GM18858 (cell line): ENCODE measurements at regions not wholly inside any gene's neighbourhood (a gene's known extent, or its start where the extent isn't known, plus 50 kb on each side); places are given as distances from the start of the nearest gene placed in this dataset.

Experiments used
- ATAC-seq: cut with Tn5 transposase; IDR thresholded peaks from one replicate; pipeline ENCODE4 v1.9.1; 2021; ENCODE audit not compliant: unreplicated experiment

DNA sequence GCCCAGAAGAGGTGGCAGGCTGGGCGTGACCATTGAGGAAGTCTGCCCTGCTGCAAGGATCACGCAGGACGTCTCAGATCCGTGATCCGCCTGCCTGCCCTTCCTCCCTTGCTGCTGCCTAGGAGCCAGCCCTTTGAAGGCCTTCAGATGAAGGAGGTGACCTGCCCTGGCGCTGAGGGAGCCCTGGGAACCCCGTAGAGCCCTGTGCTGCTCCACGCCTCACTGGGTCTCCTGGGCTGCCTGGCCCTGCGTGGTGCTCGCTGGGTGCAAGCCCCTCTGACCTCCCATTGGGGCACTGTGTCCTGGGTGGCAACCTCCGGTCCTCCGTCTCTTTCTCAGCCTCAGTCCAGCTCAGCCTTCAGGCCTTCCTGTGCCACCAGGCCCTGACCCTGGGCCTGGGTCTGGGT, 295.3 kb upstream of the IRX4 start:
- ATAC-seq = no peak

DNA sequence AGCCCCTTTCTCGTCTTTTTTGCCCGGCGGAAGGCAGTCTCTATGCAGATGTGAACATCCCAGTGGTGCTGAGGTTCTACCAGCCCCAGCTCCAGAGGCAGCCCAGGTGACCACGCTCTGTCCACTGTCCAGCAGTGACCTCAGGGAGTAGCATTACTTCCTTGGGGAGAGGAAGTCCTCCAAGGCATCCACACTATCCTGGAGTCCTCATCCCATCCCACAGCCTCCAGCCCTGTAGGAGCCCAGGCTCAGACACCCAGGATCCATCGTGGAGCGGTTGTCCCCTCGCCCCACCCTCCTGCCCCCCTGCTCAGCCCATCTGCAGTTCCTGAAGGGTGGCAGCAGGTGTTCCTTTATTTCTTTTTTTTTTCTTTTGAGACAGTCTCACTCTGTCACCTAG, 294.5 kb upstream of the IRX4 start:
- no peak for ATAC-seq

DNA sequence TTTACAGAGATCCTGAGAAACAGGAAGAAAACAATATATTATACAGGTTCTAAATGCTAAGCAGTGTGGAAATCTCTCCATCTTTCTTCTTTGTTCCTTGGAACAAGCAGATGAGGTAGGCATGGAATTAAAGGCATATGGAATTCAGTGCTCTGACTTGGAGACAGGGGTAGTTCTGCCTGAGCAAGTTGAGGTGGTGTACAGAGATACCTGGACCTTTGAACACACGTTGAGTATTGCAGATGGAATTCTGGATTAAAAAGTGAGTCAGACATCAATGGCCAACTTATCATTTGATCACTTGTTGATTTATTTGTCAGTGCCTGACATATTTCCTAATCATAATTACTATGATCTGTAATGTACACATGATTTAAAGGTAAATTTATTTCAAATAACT, 293.9 kb upstream of the IRX4 start:
- ATAC-seq = no peak

DNA sequence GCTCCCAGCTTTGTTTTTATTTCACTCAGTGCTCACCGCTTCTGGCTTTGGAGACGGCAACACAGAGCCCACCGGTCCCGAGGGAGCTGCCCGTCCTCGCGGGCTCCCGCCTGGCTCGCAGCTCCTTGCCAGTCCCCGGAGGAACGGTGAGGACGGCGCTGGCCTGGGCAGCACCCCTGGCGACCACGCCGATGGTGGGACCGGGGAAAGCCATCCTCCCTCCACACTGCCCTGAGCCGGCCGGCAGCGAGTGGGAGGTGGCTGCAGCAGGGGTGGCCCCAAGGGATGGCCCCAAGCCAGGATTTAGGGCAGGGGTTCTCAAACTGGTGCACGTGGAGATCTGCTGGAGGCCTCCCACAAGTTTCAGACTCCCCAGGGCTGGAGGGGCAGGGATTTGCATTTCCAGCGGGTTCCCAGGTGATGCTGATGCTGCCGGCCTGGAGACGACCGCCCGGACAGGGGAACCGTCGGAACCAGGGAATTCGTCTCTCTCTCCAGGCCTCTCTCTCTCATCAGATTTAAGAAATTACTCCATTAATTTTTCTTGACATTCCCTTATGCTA, 293.2 kb upstream of the IRX4 start:
- no peak for ATAC-seq

DNA sequence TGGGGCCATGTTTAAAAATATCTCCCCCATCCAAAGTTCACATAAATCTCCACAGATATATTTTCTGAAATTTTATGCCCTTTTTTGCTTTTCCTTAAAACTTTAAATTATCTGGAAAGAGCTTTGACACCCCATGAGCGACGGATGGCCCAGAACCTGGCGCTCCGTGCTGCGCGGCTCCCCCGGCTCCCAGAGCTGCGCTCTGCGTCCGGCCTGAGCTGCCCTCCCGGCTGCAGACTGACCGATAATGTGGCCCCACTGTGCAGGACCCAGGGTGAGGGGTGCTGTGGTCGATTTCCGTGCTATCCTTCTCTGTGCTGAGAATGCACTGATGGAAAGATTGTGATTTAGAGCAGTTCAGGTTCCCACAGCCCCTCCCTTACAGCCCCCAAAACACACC, 292.3 kb upstream of the IRX4 start:
- no peak for ATAC-seq

DNA sequence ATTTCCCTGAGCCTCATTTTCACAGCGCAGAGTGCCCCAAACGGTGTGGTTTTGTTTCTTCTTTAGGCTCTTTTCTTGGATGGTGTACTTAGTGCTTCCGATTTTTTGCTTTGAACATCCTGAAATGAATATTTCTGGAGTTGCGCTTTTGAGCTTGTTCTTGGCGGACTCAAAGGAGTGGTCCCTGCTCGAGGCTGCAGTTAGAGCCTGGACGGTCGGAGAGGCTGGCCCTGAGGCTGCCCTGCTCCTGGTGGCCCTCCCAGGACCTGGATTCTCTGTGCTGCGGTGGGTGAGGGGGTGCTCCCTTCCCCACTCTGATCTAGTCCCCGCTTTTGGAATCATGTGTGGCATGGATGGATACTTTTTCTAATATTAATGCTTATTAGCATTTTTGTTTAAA, 291.8 kb upstream of the IRX4 start:
- no peak for ATAC-seq

DNA sequence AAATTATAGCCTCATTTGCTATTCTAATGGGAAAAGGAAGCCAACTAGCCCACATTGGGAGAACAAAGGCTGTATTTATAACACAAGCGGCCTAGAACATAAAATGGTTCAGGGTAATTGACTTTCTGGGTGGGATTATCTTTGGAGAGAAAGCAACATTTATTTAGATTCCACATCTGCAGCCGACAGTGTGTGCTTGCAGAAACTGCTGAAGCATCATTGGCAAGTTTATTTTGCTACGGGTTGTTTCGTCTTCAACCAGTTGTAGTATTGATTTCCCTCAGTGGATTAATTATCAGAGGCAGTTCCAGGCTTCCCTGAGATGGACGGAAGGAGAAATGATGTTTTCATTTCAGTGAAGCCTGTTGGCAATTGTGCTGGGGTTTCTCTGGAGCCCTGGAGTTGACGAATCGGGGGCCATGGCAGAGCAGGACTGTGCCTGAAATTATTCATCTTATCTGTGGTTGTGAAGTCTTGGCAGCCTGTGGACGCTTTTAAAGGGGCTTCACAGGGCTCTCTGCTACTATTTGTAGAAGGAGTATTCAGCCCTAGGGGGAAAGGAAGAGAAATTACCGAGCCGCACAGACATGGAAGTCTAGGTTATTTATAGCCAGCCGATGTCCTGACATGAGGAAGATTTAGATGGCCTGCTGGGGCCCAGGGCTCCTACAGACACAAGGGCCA, 290.6 kb upstream of the IRX4 start:
- ATAC-seq = no peak

DNA sequence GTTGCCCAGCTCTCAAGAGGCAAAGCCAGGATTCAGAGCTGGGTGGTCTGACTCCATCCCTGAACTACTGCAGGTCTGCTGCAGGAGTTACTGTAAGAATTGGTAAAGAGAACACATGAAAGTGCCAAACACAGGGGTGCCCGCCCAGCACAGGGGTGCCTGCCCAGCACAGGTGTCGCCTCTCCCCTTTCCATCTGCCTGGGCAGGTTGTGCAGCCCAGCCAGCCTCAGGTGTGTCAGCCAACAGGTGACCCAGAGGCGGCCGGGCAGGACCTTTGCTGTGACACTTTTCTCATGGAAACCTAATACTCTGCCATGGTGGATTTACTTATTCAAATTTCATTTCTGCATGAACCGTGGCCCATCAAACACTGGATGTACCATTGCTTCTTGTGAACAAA, 289.7 kb upstream of the IRX4 start:
- no peak for ATAC-seq

DNA sequence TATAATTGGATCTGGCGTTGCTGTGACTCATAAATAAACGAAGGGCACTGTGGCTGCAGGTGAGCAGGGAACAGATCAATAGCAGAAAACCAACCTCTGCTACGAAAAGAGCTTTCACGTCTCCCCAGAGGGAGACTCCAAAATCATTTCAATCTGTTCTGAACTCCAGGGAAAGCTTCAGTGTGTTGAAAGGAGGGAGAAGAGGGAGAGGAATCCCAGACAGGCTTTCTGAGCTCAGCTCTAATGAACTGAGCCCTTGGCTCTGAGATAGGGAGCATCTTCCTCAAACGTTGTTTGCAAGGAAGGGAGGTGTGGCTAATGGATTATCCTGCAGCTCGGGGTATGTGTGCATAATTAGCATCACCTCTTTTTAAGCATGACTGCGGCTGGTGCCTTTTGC, 288.0 kb upstream of the IRX4 start:
- no peak for ATAC-seq

DNA sequence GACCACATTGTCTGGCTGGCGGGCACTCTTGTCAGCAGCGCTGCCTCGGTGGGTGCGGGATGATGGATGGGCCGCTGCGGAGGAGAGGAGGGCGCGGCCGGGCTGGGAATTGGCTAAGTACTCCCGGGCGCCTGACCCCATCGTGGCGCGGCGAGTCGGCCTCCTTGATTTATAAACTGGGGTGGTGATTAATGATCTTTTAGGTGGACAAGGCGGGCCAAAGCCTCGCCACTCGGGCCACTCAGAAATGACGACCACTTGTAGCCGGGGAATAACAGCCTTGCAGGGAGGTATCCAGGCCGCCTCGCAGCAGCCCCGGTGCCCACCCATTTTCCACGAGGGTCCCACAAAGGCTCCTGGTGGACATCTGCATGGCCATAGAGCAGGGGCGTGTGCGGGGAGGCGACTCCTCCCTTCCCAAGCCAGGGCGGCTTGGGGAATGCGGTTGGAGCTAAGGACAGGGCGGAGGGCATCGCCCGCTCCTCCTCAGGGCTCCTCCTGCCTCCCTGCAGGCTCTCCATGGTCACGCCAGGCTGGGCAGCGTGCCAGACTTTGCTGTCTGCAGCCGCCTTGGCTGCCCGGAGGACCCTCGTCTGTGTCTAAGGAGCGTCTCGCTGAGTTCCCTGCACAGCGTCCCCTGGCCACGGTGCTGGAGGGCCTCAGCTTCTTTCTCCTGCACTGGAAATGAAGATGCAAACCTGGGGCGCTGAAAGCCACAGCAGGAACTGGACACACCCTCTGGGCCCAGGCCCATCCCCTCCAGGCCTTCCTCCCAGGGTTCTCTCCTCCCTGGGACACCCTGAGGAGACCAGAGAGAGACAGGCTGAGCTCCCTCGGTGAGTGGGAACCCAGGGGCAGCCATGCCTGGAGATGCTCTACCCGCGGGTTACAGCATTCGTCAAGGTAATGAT, 287.4 kb upstream of the IRX4 start:
- no peak for ATAC-seq

DNA sequence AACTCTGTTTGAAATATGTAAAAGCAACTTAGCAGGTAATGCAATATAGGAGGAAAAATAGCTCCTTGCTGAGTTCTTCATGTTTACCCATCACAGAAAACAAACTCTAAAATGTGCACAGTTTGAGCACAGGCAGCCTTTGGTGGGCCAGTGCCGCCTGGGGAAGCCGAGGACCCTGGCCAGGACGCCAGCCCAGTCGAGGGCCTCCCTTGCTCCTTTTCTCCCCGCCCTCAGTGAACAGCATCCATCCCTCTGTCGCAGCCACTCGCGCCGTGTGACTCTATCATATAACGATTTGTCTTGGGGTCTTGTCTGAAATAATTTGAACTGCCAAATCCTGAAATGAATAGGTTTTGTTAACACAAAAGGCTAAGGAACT, 286.7 kb upstream of the IRX4 start:
- ATAC-seq = no peak

DNA sequence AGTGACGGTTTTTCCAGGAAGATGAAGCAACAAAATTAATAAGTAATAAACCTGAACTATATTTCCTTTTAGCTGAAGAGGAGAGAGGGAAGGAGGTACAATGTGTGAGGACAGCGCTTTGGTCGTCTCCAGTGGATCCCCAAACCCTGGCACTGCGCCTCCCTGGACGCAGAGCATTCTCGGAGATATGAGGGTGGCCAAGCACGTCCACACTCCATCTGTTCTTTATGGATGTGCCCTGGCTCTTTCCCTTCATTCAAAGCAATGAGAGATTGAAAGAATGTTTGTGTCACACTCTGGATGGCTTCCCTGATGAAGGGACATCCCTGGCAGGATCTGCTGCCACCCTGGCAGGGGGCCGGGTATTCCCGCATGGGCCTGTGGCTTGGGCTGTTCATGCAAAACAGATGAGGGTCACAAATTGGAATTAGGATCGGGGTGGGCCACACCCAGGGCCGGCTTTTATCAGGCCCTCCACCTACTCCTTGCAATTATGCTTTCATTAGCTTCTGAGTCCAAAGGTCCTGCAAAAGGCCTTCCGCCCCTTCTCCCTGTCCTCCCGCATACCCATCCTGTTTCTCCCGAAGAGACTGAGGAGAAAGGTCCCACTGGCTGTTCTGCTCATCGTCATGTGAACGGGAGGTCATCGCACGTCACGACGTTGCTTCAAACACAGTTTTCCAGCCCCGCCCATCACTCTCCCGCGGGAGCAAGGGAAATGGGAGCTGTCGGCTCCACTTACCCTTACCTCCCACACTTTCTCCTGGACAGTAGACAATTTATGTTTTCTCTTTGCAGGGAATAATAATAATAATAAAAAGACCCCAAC, 286.1 kb upstream of the IRX4 start:
- ATAC-seq = no peak

DNA sequence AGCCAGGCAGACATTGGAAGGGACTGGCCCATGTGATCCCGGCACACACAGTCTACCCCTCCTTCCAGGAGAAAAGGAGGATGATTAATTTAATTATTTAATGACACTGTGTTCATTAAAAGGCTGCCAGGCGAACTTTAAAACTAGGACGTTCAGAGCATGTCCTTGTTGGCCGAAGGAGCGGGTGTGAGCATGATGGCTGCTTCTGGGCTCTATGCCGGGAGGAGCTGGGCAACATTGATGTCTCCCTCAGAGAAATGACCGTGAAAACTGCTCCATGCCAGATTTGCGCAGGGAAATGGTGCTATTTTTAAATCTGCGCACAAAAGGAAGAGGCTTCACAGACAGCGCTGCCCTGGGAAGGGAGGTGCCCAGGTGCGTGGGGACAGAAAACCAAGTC, 284.9 kb upstream of the IRX4 start:
- no peak for ATAC-seq

DNA sequence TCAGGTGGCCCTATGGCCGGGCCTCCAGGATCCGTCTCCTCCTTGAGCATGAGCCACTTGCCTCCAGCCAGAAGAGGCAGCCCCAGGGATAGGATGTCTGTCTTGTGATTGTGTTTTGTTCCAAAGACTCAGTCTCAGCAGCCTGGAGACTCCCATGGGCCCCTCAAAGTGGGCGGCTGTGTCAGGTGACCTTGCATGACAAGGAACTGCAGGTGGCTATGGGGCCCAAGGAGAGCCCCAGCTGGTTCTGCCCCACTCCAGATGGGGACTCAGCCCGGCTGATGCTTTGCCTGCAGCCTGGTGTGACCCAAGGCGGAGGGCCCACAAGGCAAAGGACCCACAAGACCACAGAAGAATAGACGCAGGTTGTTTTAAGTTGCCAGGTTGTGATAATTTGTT, 284.3 kb upstream of the IRX4 start:
- no peak for ATAC-seq

DNA sequence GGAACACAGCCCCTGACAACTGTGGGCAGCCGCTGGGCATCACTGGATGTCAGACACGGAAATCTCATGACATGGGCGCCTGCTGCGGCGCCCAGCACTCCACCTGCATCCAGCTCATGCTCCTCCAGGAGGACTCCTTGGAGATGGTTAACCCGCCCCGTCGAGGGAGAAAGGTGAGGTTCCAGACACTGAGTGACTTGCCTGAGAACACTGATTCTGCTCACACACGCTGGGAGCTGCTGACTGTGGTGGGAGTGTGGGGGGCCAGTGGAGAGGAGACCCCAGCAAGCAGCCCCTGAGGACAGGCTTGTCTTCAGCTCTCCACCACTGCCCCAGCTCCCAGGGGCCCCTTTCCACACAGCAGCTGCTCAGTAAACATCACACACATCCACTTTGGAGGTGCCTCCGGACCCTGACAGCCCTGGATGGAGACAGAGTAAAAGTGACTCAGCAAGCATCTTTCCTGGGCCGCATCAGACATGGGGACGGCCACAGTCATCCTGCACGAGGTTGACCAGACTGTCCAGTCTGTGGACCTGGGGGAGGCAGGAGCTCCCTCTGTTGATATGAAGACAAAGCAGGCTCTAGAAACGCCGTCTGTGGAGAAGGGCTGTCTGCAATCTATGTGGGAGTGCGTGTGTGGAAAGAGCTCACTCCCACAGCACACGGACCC, 283.7 kb upstream of the IRX4 start:
- no peak for ATAC-seq

DNA sequence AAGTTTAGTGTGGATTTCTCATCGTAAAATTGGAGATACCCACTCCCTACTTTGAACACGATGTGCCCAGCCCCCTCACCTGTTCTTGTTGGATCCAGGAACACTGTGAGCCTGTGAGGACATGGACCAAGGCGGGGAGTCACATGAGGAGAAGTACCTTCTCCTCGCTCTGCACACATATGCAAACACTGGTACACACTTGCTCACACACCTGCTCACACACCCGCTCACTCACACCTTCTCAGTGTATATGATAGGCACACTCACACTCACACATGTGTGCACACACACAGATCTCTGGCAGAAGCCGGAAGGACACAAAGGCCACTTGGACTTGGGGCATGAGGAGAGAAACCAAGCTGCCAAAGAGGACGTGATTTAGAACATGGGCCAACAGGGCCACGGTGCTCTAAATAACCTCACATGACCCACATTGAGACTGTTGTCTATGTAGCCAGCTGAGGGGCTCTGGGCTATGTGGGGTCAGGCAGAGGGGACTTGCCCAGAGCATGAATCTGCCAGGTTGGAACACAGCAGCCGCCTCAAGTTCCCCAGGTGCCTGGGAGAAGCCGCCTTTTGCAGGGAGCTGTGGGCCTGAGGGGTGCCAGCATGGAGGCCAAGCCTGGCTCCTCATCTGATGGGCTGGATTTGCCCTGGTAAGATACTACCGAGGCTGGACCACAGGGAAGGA, 283.0 kb upstream of the IRX4 start:
- ATAC-seq = no peak

DNA sequence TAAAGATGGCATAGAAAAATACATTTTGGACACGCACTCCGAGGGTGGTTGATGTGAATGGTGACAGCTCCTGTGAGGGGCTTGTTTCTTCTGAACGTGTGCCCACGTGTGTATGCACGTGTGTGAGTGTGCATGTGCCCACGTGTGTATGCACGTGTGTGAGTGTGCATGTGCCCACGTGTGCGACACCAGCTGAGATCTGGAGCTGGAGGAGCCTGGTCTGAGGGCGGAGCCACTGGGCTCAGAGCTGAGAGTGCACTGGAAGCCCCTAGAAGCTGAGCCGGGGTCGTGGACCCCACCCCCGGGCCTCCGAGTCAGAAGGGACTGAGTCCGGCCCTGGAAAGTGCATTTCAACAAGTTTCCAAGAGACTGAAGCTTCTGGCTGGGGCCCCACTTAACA, 282.5 kb upstream of the IRX4 start:
- ATAC-seq = no peak

DNA sequence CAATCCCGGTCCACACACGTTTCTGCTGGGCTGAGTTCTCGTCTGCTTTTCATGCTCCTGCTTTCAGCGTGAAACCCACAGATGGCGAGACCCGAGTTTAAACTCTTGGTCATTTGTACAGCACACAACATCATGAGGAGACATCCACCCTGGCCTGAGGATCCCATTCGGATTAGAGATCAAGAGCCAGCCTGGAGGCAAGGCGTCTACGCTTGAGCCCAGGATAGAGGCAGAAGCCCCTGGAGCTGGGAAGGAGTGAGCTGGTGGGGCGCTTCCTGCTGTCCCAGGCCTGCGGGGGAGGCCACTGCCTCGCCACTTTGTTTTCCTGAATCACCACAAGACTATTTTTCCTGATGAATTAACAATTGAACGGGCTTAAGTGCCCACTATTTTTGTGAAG, 281.9 kb upstream of the IRX4 start:
- ATAC-seq = no peak

DNA sequence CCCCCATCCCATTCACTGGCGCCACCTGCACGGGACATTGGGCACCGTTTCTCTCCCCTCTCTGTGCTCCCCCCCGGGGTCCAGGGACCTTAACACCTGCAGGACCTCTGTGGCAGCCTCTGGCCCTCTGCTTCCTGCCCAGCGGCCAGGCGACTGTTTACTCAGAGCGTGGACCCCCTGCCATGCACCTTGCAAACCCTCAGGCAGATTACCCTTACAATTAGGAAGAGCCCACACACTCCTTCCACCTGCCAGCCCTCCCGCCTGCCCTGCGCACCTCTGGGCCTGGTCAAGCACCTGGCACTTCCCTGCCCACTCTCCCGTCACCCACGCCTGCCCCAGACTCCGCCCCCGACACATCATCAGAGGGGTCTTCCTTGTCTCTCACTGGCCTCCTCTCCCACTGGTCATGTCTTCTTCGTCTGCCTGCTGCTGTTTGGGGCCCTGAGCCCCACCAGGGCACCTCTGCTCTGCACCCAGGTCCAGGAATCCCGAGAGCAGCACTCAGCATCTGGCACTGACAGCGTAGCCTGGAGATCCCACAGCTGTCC, 281.3 kb upstream of the IRX4 start:
- no peak for ATAC-seq
